ENCODE measurements at regions not wholly inside any gene's neighbourhood (a gene's known extent, or its start where the extent isn't known, plus 50 kb on each side); places are given as distances from the start of the nearest gene placed in this dataset.

DNA sequence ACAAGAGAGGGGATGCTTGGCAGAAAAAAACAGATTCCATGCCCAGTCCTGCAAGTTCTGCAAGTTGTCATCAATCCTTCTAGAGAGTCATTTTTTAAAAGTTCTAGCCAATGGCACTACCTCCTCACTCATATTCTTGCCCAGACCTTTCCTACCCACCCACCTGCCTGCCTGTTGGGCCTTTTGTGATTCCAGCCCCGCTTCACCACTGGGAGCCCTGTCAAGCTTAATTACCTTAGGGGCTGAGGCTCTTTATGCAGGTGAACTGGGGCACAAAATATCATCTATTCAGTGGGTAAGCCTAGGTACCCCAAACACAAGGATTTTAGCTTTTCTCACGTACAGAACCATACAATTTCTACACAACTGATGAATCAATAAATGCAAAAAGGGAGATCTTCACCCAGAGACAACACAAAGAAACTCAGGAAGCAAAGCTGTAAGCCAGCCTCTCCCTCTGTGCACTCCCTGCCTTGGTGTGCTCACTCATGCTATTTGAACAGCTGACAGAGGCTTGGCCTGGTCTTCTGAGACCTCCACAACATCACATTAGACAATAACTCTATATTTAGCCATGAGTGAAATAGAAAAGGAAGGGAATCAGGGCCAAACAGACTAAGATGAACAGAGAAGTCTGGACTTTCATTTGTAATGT, 222.6 kb downstream of the HTR7 start:
- H3K4me1 ChIP-seq (ENCODE audit: control insufficient read depth, insufficient read depth, low read length, poor library complexity, severe bottlenecking): no peaks in the 10 kb centered on the region
- no peaks in the 10 kb centered on the region for H3K9me3 ChIP-seq (ENCODE audit: control insufficient read depth, low read length)
- no peak overlapping the region for H3K27ac ChIP-seq (ENCODE audit: low read depth, low read length, severe bottlenecking)
- no peaks in the 10 kb centered on the region for H3K36me3 ChIP-seq (ENCODE audit: control insufficient read depth, insufficient read depth, low read length)
- no peak overlapping the region for H3K4me3 ChIP-seq (ENCODE audit: extremely low read depth, insufficient read depth, low read length, poor library complexity, severe bottlenecking)
- WGBS, 2 experiments (ENCODE audit: insufficient coverage in 2 of 2): 67% methylated on average over 1 of the region's 2 CpGs; no CpG with 5 or more reads in 1 of the 2 experiments

- Histone ChIP-seq H3K4me3 (ENCODE audit: extremely low read depth, insufficient read depth, low read length, poor library complexity, severe bottlenecking) (no peak overlapping the region), H3K9me3 (ENCODE audit: control insufficient read depth, low read length) (no peaks in the 10 kb centered on the region), H3K4me1 (ENCODE audit: control insufficient read depth, insufficient read depth, low read length, poor library complexity, severe bottlenecking) (peaks cover 16% of the 10 kb centered on the region), H3K27ac (ENCODE audit: low read depth, low read length, severe bottlenecking) (no peak overlapping the region), H3K36me3 (ENCODE audit: control insufficient read depth, insufficient read depth, low read length) (no peaks in the 10 kb centered on the region)
- WGBS, 2 experiments (ENCODE audit: insufficient coverage in 2 of 2): no CpG with 5 or more reads among the region's 2 CpGs
These were observed 217.1 kb downstream of the HTR7 start for GRCh38 chr10:90640756-90641155.

DNA sequence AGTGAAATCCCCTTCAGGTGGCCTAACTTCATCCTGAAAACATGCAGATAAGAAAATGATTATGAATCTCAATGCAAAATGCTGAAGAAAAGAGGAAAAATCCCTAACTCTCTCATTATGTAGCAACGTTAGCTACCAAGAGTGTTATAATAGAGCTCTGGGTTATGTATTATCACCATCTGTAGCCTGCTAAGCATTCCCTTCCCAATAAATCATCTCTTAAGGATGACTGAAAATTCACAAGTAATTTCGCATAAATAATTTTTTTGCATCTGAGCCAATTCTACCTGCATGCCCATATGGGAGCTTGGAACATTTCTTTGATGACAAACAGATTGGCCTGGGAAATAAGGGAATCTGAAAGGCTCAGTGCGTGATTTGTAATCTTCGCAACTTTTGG, 216.1 kb downstream of the HTR7 start:
- Histone ChIP-seq H3K36me3 (ENCODE audit: control insufficient read depth, insufficient read depth, low read length) (no peaks in the 10 kb centered on the region), H3K9me3 (ENCODE audit: control insufficient read depth, low read length) (no peaks in the 10 kb centered on the region), H3K4me3 (ENCODE audit: extremely low read depth, insufficient read depth, low read length, poor library complexity, severe bottlenecking) (no peak overlapping the region), H3K4me1 (ENCODE audit: control insufficient read depth, insufficient read depth, low read length, poor library complexity, severe bottlenecking) (peaks cover 16% of the 10 kb centered on the region), H3K27ac (ENCODE audit: low read depth, low read length, severe bottlenecking) (no peak overlapping the region)
- WGBS, 2 experiments (ENCODE audit: insufficient coverage in 2 of 2): 93 to 100% methylated on average over 2 of the region's 4 CpGs

- Histone ChIP-seq H3K9me3 (ENCODE audit: control insufficient read depth, low read length) (no peaks in the 10 kb centered on the region), H3K4me1 (ENCODE audit: control insufficient read depth, insufficient read depth, low read length, poor library complexity, severe bottlenecking) (peaks cover 16% of the 10 kb centered on the region), H3K27ac (ENCODE audit: low read depth, low read length, severe bottlenecking) (no peak overlapping the region), H3K4me3 (ENCODE audit: extremely low read depth, insufficient read depth, low read length, poor library complexity, severe bottlenecking) (no peak overlapping the region), H3K36me3 (ENCODE audit: control insufficient read depth, insufficient read depth, low read length) (no peaks in the 10 kb centered on the region)
- WGBS, 2 experiments (ENCODE audit: insufficient coverage in 2 of 2): 100% methylated on average over 1 of the region's 3 CpGs
These were observed 215.7 kb downstream of the HTR7 start for GRCh38 chr10:90642136-90642535.

DNA sequence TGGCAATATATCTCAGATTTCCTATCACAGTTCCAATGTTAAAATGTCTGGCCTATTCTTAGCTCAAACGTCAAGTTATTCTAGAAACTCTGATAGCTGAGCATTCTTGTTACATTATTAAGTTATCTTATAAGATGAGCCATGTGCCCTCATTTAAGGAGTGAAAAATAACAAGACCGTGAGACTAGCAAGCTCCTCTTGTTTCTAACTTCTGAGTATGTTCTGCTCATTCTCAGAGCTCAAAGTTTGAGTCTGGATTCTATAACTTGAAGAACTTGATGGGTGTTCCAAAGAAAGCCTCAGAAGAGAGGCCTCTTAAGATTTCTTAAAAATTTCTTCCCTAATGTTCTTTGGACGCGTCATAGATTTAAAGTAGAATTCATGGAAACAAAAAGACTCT, 215.2 kb downstream of the HTR7 start:
- no peak overlapping the region for H3K4me3 ChIP-seq (ENCODE audit: extremely low read depth, insufficient read depth, low read length, poor library complexity, severe bottlenecking)
- H3K9me3 ChIP-seq (ENCODE audit: control insufficient read depth, low read length): no peaks in the 10 kb centered on the region
- H3K4me1 ChIP-seq (ENCODE audit: control insufficient read depth, insufficient read depth, low read length, poor library complexity, severe bottlenecking): peaks cover 16% of the 10 kb centered on the region
- no peaks in the 10 kb centered on the region for H3K36me3 ChIP-seq (ENCODE audit: control insufficient read depth, insufficient read depth, low read length)
- WGBS, 2 experiments (ENCODE audit: insufficient coverage in 2 of 2): 88% methylated on average over 1 of the region's 4 CpGs; no CpG with 5 or more reads in 1 of the 2 experiments
- no peak overlapping the region for H3K27ac ChIP-seq (ENCODE audit: low read depth, low read length, severe bottlenecking)

DNA sequence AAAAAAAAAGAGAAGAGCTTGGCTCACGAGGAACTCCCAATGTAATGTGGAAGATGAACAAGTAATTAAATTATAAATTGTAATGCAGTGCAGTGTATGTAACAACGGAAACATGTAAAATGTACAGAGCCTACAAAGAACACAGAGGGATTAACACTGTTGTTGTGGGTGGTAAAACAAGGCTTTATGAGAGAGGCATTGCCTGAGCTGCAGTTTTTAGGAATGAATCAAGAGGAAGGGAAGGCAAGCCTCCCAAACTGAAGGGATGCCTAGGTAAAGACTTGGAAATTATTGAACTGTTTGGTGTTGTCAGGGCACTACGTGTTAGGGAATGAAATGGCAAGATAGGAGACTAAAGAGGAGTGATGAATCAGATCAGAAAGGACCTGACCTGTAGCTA, 213.7 kb downstream of the HTR7 start:
- H3K36me3 ChIP-seq (ENCODE audit: control insufficient read depth, insufficient read depth, low read length): no peaks in the 10 kb centered on the region
- peaks cover 16% of the 10 kb centered on the region for H3K4me1 ChIP-seq (ENCODE audit: control insufficient read depth, insufficient read depth, low read length, poor library complexity, severe bottlenecking)
- H3K4me3 ChIP-seq (ENCODE audit: extremely low read depth, insufficient read depth, low read length, poor library complexity, severe bottlenecking): no peak overlapping the region
- WGBS, 2 experiments (ENCODE audit: insufficient coverage in 2 of 2): 66 to 77% methylated on average over 2 to 3 of the region's 3 CpGs
- H3K27ac ChIP-seq (ENCODE audit: low read depth, low read length, severe bottlenecking): peak overlapping the region; percentile 68
- H3K9me3 ChIP-seq (ENCODE audit: control insufficient read depth, low read length): no peaks in the 10 kb centered on the region

GRCh38 chr10:90650858-90651257, 207.0 kb downstream of the HTR7 start:
- no peaks in the 10 kb centered on the region for H3K9me3 ChIP-seq (ENCODE audit: control insufficient read depth, low read length)
- H3K4me1 ChIP-seq (ENCODE audit: control insufficient read depth, insufficient read depth, low read length, poor library complexity, severe bottlenecking): no peaks in the 10 kb centered on the region
- no peak overlapping the region for H3K27ac ChIP-seq (ENCODE audit: low read depth, low read length, severe bottlenecking)
- 100% methylated on average over 1 of the region's 2 CpGs; no CpG with 5 or more reads in 1 of the 2 experiments for WGBS, 2 experiments (ENCODE audit: insufficient coverage in 2 of 2)
- no peak overlapping the region for H3K4me3 ChIP-seq (ENCODE audit: extremely low read depth, insufficient read depth, low read length, poor library complexity, severe bottlenecking)
- H3K36me3 ChIP-seq (ENCODE audit: control insufficient read depth, insufficient read depth, low read length): no peaks in the 10 kb centered on the region

GRCh38 chr10:90652519-90652918, 205.3 kb downstream of the HTR7 start:
- no peak overlapping the region for H3K4me3 ChIP-seq (ENCODE audit: extremely low read depth, insufficient read depth, low read length, poor library complexity, severe bottlenecking)
- H3K4me1 ChIP-seq (ENCODE audit: control insufficient read depth, insufficient read depth, low read length, poor library complexity, severe bottlenecking): no peaks in the 10 kb centered on the region
- no peaks in the 10 kb centered on the region for H3K36me3 ChIP-seq (ENCODE audit: control insufficient read depth, insufficient read depth, low read length)
- H3K9me3 ChIP-seq (ENCODE audit: control insufficient read depth, low read length): no peaks in the 10 kb centered on the region
- no peak overlapping the region for H3K27ac ChIP-seq (ENCODE audit: low read depth, low read length, severe bottlenecking)

GRCh38 chr10:90658791-90659190, 199.0 kb downstream of the HTR7 start:
- Histone ChIP-seq H3K27ac (ENCODE audit: low read depth, low read length, severe bottlenecking) (no peak overlapping the region), H3K9me3 (ENCODE audit: control insufficient read depth, low read length) (no peaks in the 10 kb centered on the region), H3K4me1 (ENCODE audit: control insufficient read depth, insufficient read depth, low read length, poor library complexity, severe bottlenecking) (no peaks in the 10 kb centered on the region), H3K4me3 (ENCODE audit: extremely low read depth, insufficient read depth, low read length, poor library complexity, severe bottlenecking) (no peak overlapping the region), H3K36me3 (ENCODE audit: control insufficient read depth, insufficient read depth, low read length) (no peaks in the 10 kb centered on the region)
- 60 to 75% methylated on average over 1 of the region's 1 CpG for WGBS, 2 experiments (ENCODE audit: insufficient coverage in 2 of 2)

- no peak overlapping the region for H3K4me3 ChIP-seq (ENCODE audit: extremely low read depth, insufficient read depth, low read length, poor library complexity, severe bottlenecking)
- H3K36me3 ChIP-seq (ENCODE audit: control insufficient read depth, insufficient read depth, low read length): no peaks in the 10 kb centered on the region
- WGBS, 2 experiments (ENCODE audit: insufficient coverage in 2 of 2): 56 to 60% methylated on average over 2 to 3 of the region's 8 CpGs
- no peaks in the 10 kb centered on the region for H3K4me1 ChIP-seq (ENCODE audit: control insufficient read depth, insufficient read depth, low read length, poor library complexity, severe bottlenecking)
- no peak overlapping the region for H3K27ac ChIP-seq (ENCODE audit: low read depth, low read length, severe bottlenecking)
- no peaks in the 10 kb centered on the region for H3K9me3 ChIP-seq (ENCODE audit: control insufficient read depth, low read length)
These were observed 191.8 kb downstream of the HTR7 start for GRCh38 chr10:90665905-90666662.

- H3K27ac ChIP-seq (ENCODE audit: low read depth, low read length, severe bottlenecking): no peak overlapping the region
- H3K4me3 ChIP-seq (ENCODE audit: extremely low read depth, insufficient read depth, low read length, poor library complexity, severe bottlenecking): no peak overlapping the region
- no peaks in the 10 kb centered on the region for H3K4me1 ChIP-seq (ENCODE audit: control insufficient read depth, insufficient read depth, low read length, poor library complexity, severe bottlenecking)
- no peaks in the 10 kb centered on the region for H3K9me3 ChIP-seq (ENCODE audit: control insufficient read depth, low read length)
- H3K36me3 ChIP-seq (ENCODE audit: control insufficient read depth, insufficient read depth, low read length): no peaks in the 10 kb centered on the region
- WGBS, 2 experiments (ENCODE audit: insufficient coverage in 2 of 2): no CpG with 5 or more reads among the region's 1 CpG
These were observed 183.4 kb downstream of the HTR7 start for GRCh38 chr10:90674461-90674860.

All from mesodermal cell (in vitro differentiated cells).